Activated gamma-delta T cell treated with Interleukin-2 at 50 U/mL for 16 hours (primary cell): ENCODE measurements at regions not wholly inside any gene's neighbourhood (a gene's known extent, or its start where the extent isn't known, plus 50 kb on each side); places are given as distances from the start of the nearest gene placed in this dataset.
"Not testable (repeated sequence)": the region's sequence is repeated elsewhere in the genome, so short reads cannot be mapped to it uniquely, and the experiment has no call there.

Source experiments
- DNase-seq: peaks from one replicate; pipeline ENCODE4 v3.0.0-alpha.2; 2020

DNA sequence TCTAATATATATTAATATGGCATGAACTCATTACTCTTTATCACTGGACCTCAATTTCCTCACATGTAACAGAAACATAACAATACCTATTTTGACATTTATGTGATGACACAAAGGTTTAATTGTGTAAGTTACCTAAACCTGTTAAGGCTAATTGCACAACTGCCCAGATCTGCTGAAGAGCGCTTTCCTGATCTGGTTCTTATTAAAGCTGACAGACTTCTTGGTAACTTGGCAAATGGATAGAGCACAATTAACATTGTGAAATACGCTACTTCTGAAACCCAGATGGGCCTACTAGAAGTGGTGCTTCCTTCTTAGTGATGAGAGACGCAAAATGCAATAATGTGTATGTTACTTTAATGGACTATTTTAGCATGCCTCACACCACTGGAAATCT is 1767.2 kb upstream of the RAG2 start:
- no peak for DNase-seq

DNA sequence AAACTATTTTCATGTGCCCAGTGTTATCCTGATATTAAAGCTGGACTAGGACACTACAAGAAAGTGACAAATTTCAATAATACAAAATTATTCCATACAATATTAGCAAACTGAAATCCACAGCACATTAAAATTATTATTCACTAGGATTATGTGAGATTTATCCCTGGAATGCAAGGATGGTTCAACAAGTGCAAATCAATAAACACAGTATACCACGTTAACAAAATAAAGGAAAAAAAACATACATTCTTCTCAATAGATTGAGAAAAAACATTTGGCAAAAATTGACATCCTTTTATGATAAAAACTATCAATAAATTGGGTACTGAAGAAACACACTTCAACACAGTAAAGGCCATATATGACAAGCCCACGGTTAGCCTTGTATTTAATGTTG is 1758.2 kb upstream of the RAG2 start:
- DNase-seq = no peak

DNA sequence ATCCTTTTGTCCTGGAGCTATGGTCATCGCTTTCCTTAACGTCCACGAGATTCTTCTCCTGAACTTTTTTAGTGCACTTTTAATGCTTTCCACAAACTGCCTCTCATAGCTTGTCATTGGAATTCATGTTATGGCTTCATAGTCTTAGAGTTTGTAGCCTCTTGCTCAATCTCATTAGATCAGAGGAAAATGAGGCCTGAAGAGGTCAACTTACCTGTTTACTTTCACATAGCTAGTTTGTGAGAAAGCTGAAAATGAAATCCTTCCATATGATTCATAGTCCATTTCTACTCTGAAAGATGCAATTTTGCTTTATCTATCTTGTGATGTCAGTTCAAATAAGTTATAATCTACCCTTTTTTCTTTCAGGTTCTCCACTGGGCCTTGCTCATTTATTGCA is 1747.2 kb upstream of the RAG2 start:
- DNase-seq = no peak

DNA sequence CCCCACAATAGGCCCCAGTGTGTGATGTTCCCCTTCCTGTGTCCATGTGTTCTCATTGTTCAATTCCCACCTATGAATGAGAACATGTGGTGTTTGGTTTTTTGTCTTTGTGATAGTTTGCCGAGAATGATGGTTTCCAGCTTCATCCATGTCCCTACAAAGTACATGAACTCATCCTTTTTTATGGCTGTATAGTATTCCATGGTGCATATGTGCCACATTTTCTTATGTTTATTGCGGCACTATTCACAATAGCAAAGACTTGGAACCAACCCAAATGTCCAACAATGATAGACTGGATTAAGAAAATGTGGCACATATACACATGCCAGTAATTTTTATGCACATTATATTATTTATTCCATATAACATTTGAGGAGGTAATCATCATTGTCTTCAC is 1743.6 kb upstream of the RAG2 start:
- not testable (repeated sequence) for DNase-seq

DNA sequence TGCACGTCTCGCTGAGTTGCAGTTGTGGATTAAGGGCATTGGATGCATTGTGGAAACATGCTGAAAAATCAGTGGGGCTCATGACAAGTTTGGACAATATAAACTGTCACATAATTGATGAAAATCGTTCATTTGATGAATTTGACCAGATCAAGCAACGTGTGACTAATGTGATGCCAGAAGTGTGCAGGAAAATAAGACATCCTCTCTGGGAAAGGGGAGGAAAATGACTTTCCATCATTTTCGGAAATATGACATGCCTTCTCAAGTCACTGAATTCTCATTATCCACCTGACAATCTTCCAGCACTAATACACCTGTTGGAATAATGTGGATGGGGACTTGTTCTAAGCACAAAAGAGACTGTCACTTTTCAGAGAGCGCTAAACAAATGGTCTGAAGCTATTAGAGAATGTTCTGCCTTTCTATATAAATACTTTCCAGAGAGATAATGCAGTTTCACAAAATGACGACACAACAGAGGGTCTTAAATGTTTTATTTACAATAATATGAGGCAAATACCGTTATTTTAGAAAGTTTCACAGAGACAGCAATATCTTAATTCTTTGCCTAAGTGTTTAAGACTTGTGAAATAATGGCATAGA is 1741.9 kb upstream of the RAG2 start:
- no peak for DNase-seq

DNA sequence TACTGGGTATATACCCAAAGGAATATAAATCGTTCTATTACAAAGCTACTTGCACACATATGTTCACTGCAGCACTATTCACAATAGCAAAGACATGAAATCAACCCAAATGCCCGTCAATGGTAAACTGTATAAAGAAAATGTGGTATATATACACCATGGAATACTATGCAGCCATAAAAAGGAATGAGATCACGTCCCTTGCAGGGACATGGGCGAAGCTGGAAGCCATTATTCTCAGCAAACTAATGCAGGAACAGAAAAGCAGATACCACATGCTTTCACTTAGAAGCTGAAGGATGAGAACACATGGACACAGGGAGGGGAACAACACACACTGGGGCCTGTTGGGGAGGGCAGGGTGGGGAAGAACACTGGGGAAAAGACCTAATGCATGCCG is 1740.0 kb upstream of the RAG2 start:
- DNase-seq = not testable (repeated sequence)

DNA sequence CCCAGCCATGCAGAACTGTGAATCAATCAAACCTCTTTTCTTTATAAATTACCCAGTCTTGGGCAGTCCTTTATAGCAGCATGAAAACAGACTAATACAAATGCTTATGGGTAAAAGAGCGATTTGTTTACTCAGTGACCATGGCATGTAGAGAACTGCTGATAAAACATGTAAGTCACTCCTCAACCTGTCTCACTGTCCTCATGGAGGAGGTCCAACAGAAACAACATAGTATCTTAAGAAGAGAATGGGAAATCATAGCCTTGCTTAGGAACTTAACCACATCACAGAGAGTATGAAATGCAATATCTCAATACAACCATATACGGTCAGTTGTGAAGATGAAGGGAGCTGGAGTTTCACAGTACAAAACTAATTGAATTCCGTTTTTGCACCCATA is 1734.0 kb upstream of the RAG2 start:
- no peak for DNase-seq

DNA sequence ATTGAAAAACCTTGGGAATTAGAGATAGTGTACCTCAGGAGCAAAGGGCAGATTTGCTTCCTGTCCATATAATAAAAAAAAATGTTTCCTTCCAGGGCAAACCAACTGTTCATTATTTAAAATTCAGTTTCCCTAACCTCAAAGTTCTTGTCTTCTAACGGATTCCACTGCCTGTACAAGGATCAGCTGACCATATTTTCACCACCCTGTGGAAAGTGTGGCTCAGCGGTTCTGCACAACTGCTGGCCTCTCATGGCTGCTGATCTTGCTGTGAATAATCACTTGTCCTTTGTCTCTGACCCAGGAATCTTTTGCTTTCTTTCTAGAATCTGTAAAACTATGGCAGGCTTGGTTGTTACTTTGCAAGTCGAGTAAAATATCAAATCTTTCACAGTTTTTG is 1732.5 kb upstream of the RAG2 start:
- DNase-seq = no peak

DNA sequence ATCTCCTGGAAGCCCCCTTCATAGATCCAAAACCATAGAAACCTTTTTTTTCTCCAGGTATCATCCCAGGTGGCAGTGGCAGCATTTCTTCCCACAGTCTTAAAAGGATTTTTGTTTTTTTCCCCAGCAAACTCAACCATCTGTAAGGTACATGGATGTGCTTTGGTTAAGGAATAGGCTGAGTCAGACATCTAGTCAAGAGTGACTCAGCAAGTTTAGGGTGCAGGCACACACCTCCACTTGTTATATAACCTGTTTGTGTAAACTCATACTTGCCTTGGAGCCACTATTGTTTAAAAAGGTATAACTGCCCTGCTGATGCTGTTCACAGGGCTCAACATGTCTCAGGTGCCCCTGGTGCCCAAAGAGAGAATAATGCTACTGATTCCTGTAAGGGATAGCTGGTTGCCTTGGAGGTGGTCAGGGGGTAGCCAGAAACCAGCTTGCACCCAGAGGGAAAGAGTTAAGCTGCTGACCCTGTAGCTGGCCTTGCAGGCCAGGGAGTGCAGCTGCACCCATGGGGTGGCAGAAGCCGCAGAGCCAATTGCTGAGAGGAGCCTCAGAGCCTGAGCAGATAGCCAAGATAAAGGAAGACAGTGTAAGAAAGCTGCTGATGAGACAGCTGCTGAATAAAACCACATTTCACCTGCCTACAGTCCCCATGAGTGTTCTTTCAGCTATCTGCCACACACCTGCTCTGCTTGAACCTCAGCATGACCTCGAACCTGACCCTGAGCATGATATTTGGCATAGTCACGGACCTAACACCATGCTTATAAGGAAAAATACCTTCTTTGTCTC is 1726.1 kb upstream of the RAG2 start:
- no peak for DNase-seq

DNA sequence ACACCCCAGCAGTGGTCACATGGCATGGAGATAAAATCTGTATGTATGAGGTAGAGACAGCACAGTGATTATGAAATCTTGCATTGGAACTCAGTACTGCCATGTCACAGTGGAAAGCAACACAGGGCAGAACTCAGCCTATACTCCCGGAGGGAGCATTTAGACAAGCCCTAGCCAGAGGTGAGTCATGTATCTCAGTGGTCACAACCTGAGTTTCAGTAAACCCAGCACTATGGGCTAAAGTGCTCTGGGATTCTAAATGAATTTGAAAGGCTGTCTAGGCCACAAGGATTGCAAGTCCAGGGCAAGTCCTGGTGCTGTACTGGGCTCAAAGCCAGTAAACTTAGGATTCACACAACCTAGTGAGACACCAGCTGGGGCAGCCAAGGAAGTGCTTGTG is 1717.1 kb upstream of the RAG2 start:
- no peak for DNase-seq

DNA sequence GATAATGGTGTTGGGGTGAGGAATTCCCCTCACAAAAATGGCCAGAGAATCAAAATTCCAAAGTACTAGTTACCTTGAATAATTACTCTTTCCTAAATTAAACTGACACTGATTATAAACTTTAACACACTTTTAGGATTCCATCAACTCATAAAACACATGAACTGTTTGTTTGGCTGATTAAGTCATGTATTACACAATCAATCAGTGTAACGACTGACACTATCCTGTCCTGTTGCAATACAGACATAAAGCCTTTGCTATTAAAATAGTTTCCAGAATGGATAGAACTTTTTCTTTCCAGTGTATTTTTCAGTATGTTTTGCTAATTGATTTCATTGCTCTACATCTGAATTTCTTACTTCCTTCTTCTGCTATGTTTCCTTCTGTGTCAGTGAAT is 1709.4 kb upstream of the RAG2 start:
- DNase-seq = no peak

DNA sequence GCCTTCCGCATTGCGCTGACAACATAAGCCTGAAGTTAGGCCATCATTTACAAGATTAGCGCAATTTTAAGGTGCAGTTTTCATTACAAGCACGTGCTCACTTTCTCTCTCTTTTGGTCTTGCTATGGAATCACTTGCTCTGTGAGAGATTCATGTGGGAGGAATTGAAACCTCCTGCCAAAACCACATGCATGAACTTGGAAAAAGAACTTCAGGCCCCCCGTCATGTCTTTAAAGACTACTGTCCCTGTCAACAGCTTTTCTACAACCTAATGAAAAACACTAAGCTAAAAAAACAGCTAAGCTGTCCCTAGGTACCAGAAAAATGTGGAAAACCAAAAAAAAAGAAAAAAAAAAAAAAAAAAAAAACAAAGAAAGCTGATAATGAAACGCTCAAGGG is 1707.6 kb upstream of the RAG2 start:
- DNase-seq = no peak

DNA sequence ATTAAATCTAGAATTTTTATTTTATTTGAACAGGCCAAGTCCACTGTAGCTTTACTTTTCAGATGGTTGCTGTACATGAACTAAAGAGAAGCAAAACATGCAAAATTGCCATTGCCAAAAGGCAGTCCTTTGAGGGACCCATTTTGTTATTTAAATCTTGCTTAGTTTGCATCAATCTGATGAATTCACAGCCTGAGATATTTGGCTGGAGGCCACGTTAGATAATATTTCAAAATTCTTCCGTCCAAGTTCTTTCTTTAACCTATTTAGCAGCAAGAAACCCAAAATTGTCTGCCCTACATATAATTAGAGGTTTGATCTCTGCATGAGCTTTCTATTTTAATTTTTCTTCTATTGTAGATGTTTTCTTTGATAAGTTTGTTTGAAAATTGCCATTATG is 1706.9 kb upstream of the RAG2 start:
- DNase-seq = no peak

DNA sequence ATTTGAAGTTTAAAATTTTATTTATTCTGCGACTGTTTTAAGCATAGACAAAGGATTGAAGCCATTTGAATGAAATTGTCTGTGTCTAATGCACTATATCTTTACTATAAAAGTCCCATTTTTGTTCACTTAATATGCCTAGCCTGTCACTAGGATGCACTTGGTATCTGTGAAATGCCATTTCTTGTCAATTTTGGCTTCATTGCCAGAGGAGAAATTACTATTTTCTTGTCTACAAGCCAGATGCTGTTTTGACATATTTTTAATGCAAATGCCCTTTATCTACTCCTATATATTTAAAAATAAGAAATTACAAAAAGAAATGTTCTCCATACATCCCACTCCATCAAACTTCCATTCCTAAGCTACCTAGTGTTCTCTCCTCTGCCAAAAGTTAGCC is 1704.5 kb upstream of the RAG2 start:
- DNase-seq = no peak

DNA sequence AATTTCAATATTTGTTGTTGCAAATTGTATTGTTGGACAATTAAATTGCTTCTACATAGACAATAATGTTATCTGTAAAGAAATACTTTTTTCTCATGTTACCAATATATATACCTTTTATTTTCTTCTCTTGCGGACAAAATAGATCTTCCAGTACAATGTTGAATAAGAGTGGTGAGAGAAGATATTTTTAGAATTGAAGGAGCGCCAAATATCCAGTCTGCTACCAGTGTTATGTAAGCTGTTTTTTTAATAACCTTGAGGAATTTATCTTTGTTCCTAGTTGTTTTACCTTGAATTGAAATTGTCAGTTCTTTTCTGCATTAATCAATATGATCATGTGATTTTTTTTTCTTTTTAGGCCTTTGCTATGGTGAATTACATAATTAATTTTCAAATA is 1702.5 kb upstream of the RAG2 start:
- no peak for DNase-seq

DNA sequence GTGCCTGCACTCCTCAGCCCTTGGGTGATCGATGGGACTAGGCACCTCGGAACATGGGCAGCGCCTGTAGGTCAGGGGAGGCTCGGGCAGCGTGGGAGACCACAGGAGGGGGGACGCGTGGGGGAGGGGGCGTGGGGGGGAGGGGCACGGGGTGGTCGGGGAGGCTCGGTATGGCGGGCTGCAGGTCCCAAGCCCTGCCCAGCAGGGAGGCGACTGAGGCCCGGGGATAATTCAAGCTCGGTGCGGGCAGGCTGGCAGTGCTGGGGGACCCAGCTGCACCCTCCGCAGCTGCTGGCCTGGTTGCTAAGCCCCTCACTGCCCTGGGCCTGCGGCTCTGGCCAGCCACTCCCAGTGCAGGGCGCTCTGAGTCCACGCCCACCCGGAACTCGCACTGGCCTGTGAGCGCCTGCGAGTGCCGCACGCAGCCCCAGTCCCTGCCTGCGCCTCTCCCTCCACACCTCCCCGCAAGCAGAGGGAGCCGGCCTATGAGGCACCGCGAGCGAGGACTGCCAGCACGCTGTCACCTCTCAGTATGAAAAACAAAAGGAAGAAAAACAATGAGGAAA is 1698.3 kb upstream of the RAG2 start:
- no peak for DNase-seq

DNA sequence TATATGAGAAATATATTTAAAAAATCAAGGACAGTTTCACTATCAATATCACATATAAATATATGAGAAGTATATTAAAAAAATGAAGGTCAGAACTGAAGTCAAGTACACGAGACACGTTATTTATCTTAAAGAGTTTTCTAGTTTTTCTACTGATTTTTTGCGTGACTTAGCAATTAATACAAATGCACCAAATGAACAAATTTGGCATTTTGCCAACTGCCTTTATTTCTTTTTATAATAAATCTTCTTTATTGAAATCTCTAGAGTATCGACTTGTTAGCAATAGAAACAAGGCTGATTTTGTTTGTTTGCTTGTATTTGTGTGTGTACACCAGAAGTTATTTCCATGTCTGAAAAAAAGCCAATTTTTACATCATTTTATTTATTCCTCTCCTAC is 1684.7 kb upstream of the RAG2 start:
- no peak for DNase-seq

DNA sequence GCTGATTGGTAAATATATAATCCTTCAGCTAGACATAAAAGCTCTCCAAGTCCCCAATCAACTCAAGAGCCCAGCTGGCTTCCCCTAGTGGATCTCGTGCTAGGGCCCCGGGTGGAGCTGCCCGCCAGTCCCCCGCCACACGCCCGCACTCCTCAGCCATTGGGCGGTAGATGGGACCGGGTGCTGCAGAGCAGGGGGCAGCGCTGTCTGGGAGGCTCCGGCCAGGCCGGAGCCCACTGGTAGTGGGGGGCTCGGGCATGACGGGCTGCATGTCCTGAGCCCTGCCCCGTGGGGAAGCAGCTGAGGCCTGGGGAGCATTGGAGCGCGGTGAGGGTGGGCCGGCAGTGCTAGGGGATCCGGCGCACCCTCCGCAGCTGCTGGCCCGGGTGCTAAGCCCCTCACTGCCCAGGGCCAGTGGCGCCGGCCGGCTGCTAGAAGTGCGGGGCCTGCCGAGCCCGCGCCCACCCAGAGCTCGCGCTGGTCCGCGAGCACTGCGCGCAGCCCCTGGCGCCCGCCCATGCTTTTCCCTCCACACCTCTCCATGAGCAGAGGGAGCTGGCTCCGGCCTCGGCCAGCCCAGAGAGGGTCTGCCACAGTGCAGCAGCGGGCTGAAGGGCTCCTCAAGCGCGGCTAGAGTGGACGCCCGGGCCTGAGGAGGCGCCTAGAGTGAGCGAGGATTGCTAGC is 1680.6 kb upstream of the RAG2 start:
- DNase-seq = no peak

DNA sequence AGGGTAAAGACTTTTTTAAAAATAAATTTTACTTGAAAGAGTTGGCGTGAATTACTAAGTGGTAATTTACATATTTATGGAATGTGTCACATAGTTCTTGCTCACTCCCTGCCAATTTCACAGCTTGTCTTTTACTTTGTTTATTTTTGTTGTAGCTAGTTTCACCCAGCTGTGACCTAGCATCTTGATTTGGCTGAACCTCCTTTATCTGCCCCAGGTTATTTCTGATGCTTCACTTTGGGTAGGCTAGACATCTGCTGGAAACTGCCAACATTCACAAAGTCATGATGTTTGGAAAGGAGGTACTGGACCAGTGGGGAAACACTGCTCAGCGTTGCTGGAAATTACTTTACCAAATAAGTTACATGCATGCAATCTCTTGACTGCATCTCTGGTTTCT is 1676.0 kb upstream of the RAG2 start:
- no peak for DNase-seq

DNA sequence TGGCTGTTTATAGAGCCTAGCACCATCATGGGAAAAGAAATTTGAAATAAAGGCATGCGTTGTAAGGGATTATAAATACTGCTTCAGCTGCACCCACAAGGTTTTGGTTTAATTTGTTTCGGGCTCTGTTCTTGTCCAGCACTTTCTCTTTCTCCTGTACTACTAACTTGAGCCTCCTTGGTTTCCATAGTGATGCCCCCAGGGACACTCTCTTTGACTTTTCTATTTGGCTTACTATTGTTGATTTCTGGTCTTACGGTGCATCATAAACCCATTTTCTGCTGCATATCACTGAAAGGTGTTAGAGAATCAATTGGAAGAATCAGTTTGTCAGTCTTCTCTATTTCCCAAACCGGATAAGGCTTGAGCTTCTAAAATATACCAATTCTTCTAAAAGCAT is 1674.3 kb upstream of the RAG2 start:
- DNase-seq = no peak

DNA sequence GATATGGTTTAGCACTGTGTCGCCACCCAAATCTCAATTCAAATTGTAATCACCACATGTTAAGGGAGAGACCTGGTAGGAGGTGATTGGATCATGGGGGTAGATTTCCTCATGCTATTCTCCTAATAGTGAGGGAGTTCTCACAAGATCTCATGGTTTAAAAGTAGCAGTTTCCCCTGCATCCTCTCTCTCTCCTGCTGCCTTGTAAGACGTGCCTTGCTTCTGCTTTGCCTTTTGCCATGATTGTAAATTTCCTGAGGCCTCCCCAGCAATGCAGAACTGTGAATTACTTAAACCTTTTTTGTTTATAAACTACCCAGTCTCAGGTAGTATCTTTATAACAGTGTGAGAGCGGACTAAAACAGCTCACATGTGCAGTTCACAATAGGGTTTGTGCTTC is 1668.7 kb upstream of the RAG2 start:
- DNase-seq = no peak

DNA sequence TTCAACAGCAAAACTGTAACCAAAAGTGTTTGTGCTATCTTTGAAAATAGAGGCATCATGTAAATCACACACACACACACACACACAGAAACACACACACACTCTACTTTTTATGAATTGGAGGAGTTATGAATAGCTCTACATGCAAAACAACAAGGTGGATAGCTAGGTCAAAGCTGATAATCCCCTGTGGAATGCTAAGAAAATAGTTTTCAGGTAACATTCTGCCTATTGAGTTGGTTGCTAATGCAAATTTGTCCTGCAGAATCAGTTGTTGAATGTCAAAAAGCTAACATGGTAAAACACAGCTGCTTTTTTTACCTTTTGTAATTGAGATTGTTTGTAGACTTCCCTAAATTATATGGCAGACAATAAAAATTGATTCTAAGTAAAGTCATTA is 1658.4 kb upstream of the RAG2 start:
- DNase-seq = no peak

DNA sequence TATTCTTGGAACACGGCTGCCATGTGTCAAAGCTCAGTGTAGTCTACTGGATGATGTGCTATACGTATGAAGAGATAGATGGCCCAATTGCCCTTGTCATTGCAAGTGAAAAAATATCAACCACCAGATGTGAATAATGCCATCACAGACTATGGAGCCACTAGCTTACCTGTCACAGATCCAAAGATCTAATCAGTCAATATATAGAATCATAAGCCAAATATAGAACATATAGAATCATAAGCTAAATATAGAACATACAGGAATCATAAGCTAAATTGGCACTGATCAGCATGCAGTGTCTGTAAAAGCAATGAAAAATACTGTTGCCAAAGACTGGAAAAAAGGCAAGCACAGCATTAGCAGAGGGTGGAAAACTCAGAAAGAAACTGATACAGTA is 1656.9 kb upstream of the RAG2 start:
- DNase-seq = no peak

DNA sequence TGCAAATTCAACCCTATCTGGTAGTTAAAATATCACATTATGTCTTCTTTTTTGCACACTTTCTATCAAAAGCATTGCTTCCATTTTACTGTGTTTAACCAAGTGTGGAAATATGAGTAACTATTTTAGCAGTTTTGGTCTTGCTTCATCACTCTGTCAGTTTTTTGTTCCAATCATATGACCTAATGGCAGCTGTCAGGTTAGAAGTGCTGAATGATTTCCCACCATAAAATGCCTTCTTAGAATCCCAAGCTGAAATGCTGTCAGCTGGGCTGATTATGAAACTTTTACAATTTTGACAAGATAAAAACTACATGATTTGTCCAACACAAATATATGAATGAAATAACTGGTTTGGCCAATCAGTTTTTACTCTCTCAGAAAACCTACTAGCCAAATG is 1654.6 kb upstream of the RAG2 start:
- DNase-seq = no peak
